ENCODE measurements at regions not wholly inside any gene's neighbourhood (a gene's known extent, or its start where the extent isn't known, plus 50 kb on each side); places are given as distances from the start of the nearest gene placed in this dataset.
"Not testable (repeated sequence)": the region's sequence is repeated elsewhere in the genome, so short reads cannot be mapped to it uniquely, and the experiment has no call there.

DNA sequence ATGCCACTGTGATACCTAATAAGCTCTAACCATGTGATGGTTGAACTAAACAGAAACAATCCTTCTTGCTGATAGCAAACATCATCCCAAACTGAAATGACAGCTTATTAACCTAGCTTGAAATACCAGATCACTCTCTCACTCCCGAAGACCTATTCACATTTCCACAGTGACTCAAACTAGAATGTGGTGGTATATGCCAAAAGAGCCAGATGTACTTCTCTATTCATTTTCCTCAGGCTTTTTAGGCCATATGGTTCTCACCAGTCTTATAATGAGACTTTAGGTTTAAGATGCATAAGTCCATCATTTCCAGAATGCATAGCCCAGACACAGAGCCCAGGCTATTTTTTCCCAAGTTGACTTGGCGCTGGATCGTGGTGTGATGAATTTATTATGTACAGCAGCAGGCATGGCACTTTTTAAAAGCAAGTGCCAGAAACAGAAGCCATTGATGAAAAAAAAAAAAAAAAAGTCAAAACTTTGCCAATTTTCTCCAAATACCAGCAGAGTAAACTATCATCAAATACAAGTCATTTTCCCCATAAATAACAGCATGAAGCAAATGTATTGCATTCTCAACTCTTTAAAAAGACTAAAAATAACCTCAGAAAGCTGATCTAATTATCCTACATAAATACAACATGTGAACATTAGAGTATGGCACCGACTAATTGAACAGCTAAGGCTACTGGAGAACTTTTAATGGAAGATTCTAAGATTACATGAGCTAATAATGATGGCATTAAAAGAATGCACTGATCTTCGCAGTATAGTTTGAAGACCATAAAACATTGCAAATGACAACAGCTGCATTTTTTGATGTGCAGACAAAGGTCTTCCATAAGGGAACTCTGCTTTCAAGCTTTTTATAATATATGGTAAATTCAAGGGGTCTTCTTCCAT is 365.4 kb downstream of the LRRIQ3 start:
- TF ChIP-seq, protein P1, sequence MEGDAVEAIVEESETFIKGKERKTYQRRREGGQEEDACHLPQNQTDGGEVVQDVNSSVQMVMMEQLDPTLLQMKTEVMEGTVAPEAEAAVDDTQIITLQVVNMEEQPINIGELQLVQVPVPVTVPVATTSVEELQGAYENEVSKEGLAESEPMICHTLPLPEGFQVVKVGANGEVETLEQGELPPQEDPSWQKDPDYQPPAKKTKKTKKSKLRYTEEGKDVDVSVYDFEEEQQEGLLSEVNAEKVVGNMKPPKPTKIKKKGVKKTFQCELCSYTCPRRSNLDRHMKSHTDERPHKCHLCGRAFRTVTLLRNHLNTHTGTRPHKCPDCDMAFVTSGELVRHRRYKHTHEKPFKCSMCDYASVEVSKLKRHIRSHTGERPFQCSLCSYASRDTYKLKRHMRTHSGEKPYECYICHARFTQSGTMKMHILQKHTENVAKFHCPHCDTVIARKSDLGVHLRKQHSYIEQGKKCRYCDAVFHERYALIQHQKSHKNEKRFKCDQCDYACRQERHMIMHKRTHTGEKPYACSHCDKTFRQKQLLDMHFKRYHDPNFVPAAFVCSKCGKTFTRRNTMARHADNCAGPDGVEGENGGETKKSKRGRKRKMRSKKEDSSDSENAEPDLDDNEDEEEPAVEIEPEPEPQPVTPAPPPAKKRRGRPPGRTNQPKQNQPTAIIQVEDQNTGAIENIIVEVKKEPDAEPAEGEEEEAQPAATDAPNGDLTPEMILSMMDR (IDR thresholded peaks at IDR 0.05; ENCODE audit: insufficient read depth, low read length), result no peak
- DNase-seq (ENCODE audit: low read depth), result no peak
- no peak overlapping the region for H3K4me3 ChIP-seq (ENCODE audit: low read depth, low read length)

DNA sequence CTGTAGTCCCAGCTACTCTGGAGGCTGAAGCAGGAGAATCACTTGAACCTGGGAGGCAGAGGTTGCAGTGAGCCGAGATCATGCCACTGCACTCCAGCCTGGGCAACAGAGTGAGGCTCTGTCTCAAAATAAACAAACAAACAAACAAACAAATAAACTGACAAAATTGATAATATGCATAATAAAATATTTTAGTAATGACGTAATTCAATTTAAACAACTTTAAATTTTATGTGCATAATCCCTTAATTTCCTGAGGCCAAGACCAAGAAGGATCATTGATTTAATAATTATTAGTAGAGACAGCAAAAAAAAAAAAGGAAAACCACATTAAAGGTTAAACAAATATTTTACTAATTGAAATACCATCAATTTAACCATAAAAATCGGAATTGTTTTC is 370.7 kb downstream of the LRRIQ3 start:
- DNase-seq (ENCODE audit: low read depth); H3K4me3 ChIP-seq (ENCODE audit: low read depth, low read length): not testable (repeated sequence)

DNA sequence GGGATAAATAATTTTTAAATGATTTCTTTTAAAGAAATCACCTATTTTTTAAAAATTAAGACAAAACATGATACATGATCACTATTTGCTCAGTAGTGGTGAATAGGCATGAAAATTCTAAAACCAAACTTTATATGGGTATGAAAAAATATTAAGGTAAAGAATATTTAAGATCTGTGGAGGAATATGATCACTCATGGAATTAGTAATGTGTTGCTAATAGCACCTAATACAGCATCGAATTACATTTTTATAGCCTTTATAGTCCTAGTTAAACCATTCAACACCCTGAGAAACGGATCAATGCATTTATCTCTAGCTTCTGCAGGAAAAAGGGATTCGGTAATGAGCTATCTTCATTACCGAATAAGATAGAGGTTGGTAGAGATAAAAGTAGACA is 373.9 kb downstream of the LRRIQ3 start:
- no peak for DNase-seq (ENCODE audit: low read depth)

DNA sequence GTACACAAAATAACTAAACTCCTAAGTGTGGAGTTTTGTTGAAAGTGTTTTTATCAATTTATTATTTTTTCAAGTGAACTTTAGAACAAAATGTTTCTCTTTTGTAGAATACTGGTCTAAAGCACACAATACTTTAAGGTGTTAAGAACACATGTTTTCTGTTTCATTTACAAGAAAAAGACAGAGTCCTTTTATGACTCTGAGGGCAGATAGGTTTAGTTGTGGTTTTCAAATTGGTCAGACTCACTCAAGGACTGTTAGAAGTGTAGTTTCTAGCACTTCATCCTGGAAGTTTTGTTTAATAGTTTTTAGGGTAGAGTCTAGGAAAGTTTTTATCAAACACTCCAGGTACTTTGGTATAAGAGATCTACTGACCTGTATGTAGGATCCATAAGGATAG is 376.5 kb downstream of the LRRIQ3 start:
- DNase-seq (ENCODE audit: low read depth), result no peak
- H3K4me3 ChIP-seq (ENCODE audit: low read depth, low read length), result no peak overlapping the region
- TF ChIP-seq, protein P1 (IDR thresholded peaks at IDR 0.05; ENCODE audit: insufficient read depth, low read length), result no peak

More for the DNA sequence above, 373.9 kb downstream of the LRRIQ3 start:
- H3K4me3 ChIP-seq (ENCODE audit: low read depth, low read length), result no peak overlapping the region
- TF ChIP-seq, protein P1 (IDR thresholded peaks at IDR 0.05; ENCODE audit: insufficient read depth, low read length), result no peak

DNA sequence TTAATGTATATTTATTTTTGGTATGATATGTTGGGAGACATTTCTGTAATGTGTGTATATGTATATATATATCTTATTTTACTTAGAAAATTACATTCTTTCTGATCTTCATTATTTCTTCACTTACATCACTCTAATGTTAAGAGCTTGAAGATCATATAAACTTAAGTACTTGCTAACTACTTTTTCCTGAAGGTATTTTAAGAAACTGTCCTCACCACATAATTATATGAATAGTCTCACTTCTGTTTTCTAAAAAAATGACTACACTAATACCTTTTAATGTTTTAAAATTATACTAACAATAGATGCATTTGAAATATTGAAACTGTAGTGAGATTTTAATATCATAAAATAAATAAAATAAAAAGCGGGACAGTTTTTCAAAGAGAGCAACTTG is 377.1 kb downstream of the LRRIQ3 start:
- TF ChIP-seq, protein P1 (IDR thresholded peaks at IDR 0.05; ENCODE audit: insufficient read depth, low read length), result no peak
- no peak for DNase-seq (ENCODE audit: low read depth)
- H3K4me3 ChIP-seq (ENCODE audit: low read depth, low read length), result no peak overlapping the region

DNA sequence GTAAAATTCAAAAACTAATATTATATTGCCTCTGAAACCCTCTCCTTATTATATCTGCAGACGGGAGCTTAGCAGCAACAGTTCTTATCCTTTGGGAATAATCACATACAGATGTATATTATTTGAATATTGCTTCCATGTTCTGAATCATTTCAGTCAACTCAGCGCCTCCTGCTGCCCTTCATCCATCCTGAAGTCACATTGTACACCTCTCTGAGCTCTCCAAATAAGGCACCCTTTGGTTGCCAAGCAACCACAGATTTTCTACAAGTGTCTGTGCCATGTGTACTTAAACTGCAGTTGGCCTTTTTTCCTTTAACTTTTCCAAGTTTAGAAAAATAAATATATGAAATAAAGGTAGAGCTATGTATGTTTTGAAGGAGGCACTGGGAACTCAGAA is 384.3 kb downstream of the LRRIQ3 start:
- DNase-seq (ENCODE audit: low read depth), result no peak
- TF ChIP-seq, protein P1 (IDR thresholded peaks at IDR 0.05; ENCODE audit: insufficient read depth, low read length), result no peak
- no peak overlapping the region for H3K4me3 ChIP-seq (ENCODE audit: low read depth, low read length)

DNA sequence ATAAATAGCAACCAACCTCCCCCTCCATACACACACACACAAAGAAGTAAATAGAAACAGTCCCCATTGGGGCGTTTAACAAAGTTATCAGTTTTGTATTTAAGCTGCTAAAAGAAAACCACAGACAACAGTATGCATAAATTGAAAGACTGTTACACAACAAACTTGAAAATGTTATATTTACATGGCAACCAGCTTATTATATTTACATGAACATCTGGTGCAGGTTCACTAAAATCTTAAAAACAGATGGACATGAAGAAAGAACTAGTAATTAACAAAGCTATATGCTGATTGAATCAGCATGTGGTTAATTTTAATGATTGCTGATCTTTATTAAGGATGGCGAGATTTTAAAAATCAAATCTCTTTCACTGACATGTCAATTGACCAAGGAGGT is 384.7 kb downstream of the LRRIQ3 start:
- TF ChIP-seq, protein P1 (IDR thresholded peaks at IDR 0.05; ENCODE audit: insufficient read depth, low read length), result no peak
- no peak for DNase-seq (ENCODE audit: low read depth)
- H3K4me3 ChIP-seq (ENCODE audit: low read depth, low read length), result no peak overlapping the region

Data from fibroblast of the aortic adventitia (primary cell).